Adrenal gland (tissue), 9 donors: ENCODE measurements at regions not wholly inside any gene's neighbourhood (a gene's known extent, or its start where the extent isn't known, plus 50 kb on each side); places are given as distances from the start of the nearest gene placed in this dataset.
"Not testable (repeated sequence)": the region's sequence is repeated elsewhere in the genome, so short reads cannot be mapped to it uniquely, and the experiment has no call there.

Experiments
- DNase-seq, 7 donors: peaks; one replicate each; pipeline ENCODE4 v3.0.0-alpha.2; 2019 to 2020
- H3K27ac ChIP-seq, 5 donors: fragments of 200-600 bp; sonication (generic) in 4 of 5; 1 replicate in 3 of 5; 2 replicates in 2 of 5; pipeline versions ENCODE4 v1.5.1 to v1.8.0; 2016 to 2020; ENCODE audit warnings: mild to moderate bottlenecking in 1 of 5
- H3K27me3 ChIP-seq: fragments of 200-600 bp; 2 replicates; pipeline ENCODE4 v1.8.0; 2021
- H3K36me3 ChIP-seq, 2 donors: fragments of 200-600 bp; replicated peaks in 1 of 2; 1 replicate in 1 of 2; 2 replicates in 1 of 2; pipeline versions ENCODE4 v1.5.1 to v1.8.0; 2018 to 2022
- H3K4me1 ChIP-seq, 2 donors: fragments of 200-600 bp; replicated peaks in 1 of 2; 1 replicate in 1 of 2; 2 replicates in 1 of 2; pipeline versions ENCODE4 v1.5.1 to v1.8.0; 2018 to 2021
- H3K4me3 ChIP-seq, 4 donors: fragments of 200-600 bp; sonication (generic) in 3 of 4; one replicate each; pipeline ENCODE4 v1.5.1; 2016 to 2018
- H3K9me3 ChIP-seq, 3 donors: fragments of 200-600 bp; sonication (generic) in 1 of 3; replicated peaks in 1 of 3; 1 replicate in 2 of 3; 2 replicates in 1 of 3; pipeline versions ENCODE4 v1.5.1 to v1.8.0; 2016 to 2021
- POLR2A ChIP-seq, 2 donors: fragments of 450-650 bp; IDR thresholded peaks; one replicate each; pipeline ENCODE4 v1.6.1; 2017; ENCODE audit warnings: antibody characterized with exemption in 2 of 2, mild to moderate bottlenecking in 2 of 2, moderate library complexity in 1 of 2
- WGBS, 4 donors: extraction: QIAGEN DNeasy Blood & Tissue Kit in 2 of 4; methylation state at CpG; one replicate each; pipeline versions ENCODE4 v1.1.5 to v1.1.7; 2013 to 2017; 5-methylcytosine and 5-hydroxymethylcytosine counted together
- intact Hi-C, 2 donors: fragments of 100-400 bp; cut with DNase I; formaldehyde crosslinking; loops; one replicate each; pipeline versions ENCODE4 v1.14.1 to v1.15.0; 2022 to 2023
- TF ChIP-seq, protein P1 (sequence below), 6 experiments: fragments of 450-650 bp in 4 of 6; fragments of 200-600 bp in 2 of 6; sonication (generic) in 1 of 6; IDR thresholded peaks; 1 replicate in 5 of 6; 2 replicates in 1 of 6; pipeline versions ENCODE4 v1.5.1 to v1.8.0; 2016 to 2021; ENCODE audit warnings: antibody characterized with exemption in 6 of 6, mild to moderate bottlenecking in 2 of 6, moderate library complexity in 1 of 6
- donor health status: healthy with polysubstance abuse.
- donor health status: Bipolar disorder and iron deficiency.
- donor health status: DM: yes; HTN: yes; CAD: no.
- donor health status: DM: no; HTN: no; CAD: no.
- donor health status: DM: no; HTN: no; CAD: no.

DNA sequence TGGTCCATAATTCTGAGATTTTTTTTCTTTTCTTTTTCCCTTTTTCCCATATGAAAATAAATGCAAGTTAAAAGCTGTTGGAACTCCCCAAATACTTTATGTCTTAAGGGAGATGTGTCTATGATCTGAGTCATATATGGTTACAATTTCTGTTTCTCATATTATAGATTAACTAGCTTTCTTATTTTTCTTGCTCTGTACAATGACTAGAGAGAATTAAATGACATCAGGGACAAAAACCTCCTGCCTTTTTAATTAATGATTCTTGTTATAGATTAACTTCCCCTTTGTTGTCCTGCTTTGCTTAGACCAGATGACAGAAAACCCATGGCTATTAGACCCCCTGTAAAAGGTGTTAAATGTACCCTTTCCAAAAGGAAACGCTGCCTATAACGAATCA lies 643.9 kb upstream of the NXPH2 start:
- TF ChIP-seq POLR2A (IDR thresholded peaks at IDR 0.05), result no peak
- no peak overlapping the region for H3K4me3 ChIP-seq
- no peaks in the 10 kb centered on the region for H3K4me1 ChIP-seq
- DNase-seq, result no peak
- intact Hi-C loops, result no loop called here
- WGBS, 4 donors, result 46 to 64% (median 53%) methylated on average over 2 of the region's 2 CpGs
- no peaks in the 10 kb centered on the region for H3K9me3 ChIP-seq
- no peaks in the 10 kb centered on the region for H3K36me3 ChIP-seq
- H3K27me3 ChIP-seq, result no peaks in the 10 kb centered on the region
- H3K27ac ChIP-seq, result no peak overlapping the region

DNA sequence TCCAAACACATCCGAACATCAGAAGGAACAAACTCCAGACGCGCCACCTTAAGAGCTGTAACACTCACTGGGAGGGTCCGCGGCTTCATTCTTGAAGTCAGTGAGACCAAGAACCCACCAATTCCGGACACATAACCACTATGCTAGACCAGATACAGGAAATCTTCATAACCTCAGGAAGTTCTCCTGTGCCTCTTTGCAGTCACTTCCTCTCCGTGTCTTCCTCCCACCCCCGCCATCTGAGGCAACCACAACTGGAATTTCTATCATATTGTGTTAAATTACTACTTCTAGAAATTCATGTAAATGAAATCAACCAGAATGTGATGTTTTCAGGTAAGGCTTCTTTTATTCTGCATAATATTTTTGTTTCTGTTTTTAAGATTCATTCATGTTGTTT lies 631.0 kb upstream of the NXPH2 start:
- no peak overlapping the region for H3K4me3 ChIP-seq
- no peak for DNase-seq
- WGBS, 4 donors, result 65 to 79% (median 74%) methylated on average over 7 to 8 of the region's 8 CpGs
- no peak for TF ChIP-seq POLR2A (IDR thresholded peaks at IDR 0.05)
- TF ChIP-seq, protein P1, sequence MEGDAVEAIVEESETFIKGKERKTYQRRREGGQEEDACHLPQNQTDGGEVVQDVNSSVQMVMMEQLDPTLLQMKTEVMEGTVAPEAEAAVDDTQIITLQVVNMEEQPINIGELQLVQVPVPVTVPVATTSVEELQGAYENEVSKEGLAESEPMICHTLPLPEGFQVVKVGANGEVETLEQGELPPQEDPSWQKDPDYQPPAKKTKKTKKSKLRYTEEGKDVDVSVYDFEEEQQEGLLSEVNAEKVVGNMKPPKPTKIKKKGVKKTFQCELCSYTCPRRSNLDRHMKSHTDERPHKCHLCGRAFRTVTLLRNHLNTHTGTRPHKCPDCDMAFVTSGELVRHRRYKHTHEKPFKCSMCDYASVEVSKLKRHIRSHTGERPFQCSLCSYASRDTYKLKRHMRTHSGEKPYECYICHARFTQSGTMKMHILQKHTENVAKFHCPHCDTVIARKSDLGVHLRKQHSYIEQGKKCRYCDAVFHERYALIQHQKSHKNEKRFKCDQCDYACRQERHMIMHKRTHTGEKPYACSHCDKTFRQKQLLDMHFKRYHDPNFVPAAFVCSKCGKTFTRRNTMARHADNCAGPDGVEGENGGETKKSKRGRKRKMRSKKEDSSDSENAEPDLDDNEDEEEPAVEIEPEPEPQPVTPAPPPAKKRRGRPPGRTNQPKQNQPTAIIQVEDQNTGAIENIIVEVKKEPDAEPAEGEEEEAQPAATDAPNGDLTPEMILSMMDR (IDR thresholded peaks at IDR 0.05), result no peak
- no peak overlapping the region for H3K27ac ChIP-seq
- no peaks in the 10 kb centered on the region for H3K27me3 ChIP-seq
- no peaks in the 10 kb centered on the region for H3K4me1 ChIP-seq
- no peaks in the 10 kb centered on the region for H3K9me3 ChIP-seq
- intact Hi-C loops, result no loop called here
- H3K36me3 ChIP-seq, result no peaks in the 10 kb centered on the region

DNA sequence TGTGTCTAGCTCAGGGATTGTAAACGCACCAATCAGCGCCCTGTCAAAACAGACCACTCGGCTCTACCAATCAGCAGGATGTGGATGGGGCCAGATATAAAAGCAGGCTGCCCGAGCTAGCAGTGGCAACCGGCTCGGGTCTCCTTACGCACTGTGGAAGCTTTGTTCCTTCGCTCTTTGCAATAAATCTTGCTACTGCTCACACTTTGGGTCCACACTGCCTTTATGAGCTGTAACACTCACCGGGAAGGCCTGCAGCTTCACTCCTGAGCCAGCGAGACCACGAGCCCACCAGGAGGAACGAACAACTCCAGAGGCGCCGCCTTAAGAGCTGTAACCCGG lies 630.6 kb upstream of the NXPH2 start:
- H3K27ac ChIP-seq, DNase-seq, H3K4me3 ChIP-seq, H3K4me1 ChIP-seq, H3K36me3 ChIP-seq, intact Hi-C loops, H3K9me3 ChIP-seq, H3K27me3 ChIP-seq: not testable (repeated sequence)
- WGBS, 4 donors, result 77 to 85% (median 81%) methylated on average over 5 to 15 of the region's 15 CpGs

DNA sequence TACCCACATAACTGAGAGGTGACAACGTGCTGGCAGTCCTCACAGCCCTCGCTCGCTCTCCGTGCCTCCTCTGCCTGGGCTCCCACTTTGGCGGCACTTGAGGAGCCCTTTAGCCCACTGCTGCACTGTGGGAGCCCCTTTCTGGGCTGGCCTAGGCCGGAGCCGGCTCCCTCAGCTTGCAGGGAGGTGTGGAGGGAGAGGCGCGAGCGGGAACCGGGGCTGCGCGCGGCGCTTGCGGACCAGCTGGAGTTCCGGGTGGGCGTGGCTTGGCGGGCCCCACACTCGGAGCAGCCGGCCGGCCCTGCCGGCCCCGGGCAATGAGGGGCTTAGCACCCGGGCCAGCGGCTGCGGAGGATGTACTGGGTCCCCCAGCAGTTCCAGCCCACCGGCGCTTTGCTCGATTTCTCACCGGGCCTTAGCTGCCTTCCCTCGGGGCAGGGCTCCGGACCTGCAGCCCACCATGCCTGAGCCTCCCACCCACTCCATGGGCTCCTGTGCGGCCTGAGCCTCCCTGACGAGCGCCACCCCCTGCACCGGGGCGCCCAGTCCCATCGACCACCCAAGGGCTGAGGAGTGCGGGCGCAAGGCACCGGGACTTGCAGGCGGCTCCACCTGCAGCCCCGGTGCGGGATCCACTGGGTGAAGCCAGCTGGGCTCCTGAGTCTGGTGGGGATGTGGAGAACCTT lies 630.1 kb upstream of the NXPH2 start:
- H3K36me3 ChIP-seq, result not testable (repeated sequence)

DNA sequence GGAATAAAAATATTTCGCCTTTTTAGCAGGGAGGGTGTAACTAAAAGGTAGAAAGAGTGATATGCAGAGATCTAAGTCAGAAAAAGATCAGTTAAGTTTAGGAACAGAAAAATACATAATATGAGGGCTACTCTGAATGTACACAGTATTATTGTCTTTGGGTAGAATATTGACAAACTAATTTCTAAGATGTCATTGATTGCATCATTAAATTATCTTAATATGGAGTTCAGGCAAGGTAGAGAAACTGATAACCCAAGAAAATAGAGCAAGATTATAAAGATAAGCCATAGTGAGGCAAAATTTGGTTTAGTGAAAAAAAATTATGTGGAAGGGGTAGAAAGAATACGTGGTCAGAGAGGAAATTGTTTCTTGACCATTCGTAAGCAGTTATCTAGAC lies 629.0 kb upstream of the NXPH2 start:
- Histone ChIP-seq H3K27ac (no peak overlapping the region), H3K4me3 (no peak overlapping the region), H3K4me1 (no peaks in the 10 kb centered on the region), H3K36me3 (no peaks in the 10 kb centered on the region), H3K27me3 (no peaks in the 10 kb centered on the region), H3K9me3 (no peaks in the 10 kb centered on the region)
- TF ChIP-seq POLR2A (IDR thresholded peaks at IDR 0.05), result no peak
- TF ChIP-seq, protein P1 (IDR thresholded peaks at IDR 0.05), result no peak
- 38 to 64% (median 52%) methylated on average over 3 of the region's 3 CpGs for WGBS, 4 donors
- intact Hi-C loops, result no loop called here
- no peak for DNase-seq

More for the DNA sequence above, 630.1 kb upstream of the NXPH2 start:
- H3K9me3 ChIP-seq, intact Hi-C loops, H3K27ac ChIP-seq, H3K27me3 ChIP-seq, DNase-seq, H3K4me1 ChIP-seq, H3K4me3 ChIP-seq: not testable (repeated sequence)
- WGBS, 4 donors, result 90 to 92% (median 91%) methylated on average over 9 to 45 of the region's 45 CpGs

DNA sequence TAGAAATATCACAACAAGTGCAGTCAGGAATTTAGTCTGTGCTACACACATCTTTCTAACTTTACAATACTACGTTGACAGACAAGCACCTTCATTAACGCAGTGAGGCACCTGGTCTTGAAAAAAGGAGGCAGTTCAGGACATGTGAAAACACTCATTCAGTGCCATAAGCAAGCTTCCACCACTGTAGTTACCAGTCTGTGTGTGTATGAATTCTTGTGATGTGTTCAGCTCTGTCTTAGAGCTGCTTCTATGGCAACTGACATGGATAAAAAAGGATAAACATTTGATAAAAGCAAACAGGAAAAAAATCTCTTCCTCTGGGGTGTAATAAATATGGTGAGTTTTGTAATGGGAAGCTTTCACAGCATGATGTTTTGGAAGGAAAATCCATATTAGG lies 623.8 kb upstream of the NXPH2 start:
- Histone ChIP-seq H3K4me3 (no peak overlapping the region), H3K4me1 (no peaks in the 10 kb centered on the region), H3K9me3 (no peaks in the 10 kb centered on the region), H3K36me3 (no peaks in the 10 kb centered on the region), H3K27ac (no peak overlapping the region), H3K27me3 (no peaks in the 10 kb centered on the region)
- 69 to 86% (median 72%) methylated on average over 2 of the region's 2 CpGs for WGBS, 4 donors
- TF ChIP-seq, protein P1 (IDR thresholded peaks at IDR 0.05), result no peak
- no peak for TF ChIP-seq POLR2A (IDR thresholded peaks at IDR 0.05)
- no peak for DNase-seq
- intact Hi-C loops, result no loop called here
